ENCODE measurements at regions not wholly inside any gene's neighbourhood (a gene's known extent, or its start where the extent isn't known, plus 50 kb on each side); places are given as distances from the start of the nearest gene placed in this dataset.
"Not testable (repeated sequence)": the region's sequence is repeated elsewhere in the genome, so short reads cannot be mapped to it uniquely, and the experiment has no call there.

- peaks cover 5 to 7% of the 10 kb centered on the region in 2 donors for H3K27me3 Mint-ChIP-seq
- H3K4me1 Mint-ChIP-seq, result no peaks in the 10 kb centered on the region
- ATAC-seq (replicated peaks), result no peak
- no peak overlapping the region for H3K27ac Mint-ChIP-seq
- H3K9me3 Mint-ChIP-seq, result peaks cover 0 to 1% of the 10 kb centered on the region in 2 donors
- DNase-seq, result no peak
- H3K36me3 Mint-ChIP-seq, result no peaks in the 10 kb centered on the region
- H3K4me3 Mint-ChIP-seq, result no peak overlapping the region
Measured at GRCh38 chr12:105581420-105581819, 250.9 kb downstream of the C12orf75 start.

- Mint-ChIP-seq H3K27ac (no peak overlapping the region), H3K27me3 (peaks cover 0 to 4% of the 10 kb centered on the region in 2 donors), H3K4me1 (no peaks in the 10 kb centered on the region), H3K36me3 (no peaks in the 10 kb centered on the region), H3K4me3 (no peak overlapping the region), H3K9me3 (no peaks in the 10 kb centered on the region)
- ATAC-seq (replicated peaks) (no peak), DNase-seq (no peak)
Measured at GRCh38 chr12:105585107-105585506, 254.6 kb downstream of the C12orf75 start.

GRCh38 chr12:105587237-105587636 lies 256.7 kb downstream of the C12orf75 start:
- no peaks in the 10 kb centered on the region for H3K4me1 Mint-ChIP-seq
- DNase-seq (no peak), ATAC-seq (replicated peaks) (no peak)
- H3K27me3 Mint-ChIP-seq, result peaks cover 0 to 4% of the 10 kb centered on the region in 2 donors
- no peaks in the 10 kb centered on the region for H3K9me3 Mint-ChIP-seq
- no peak overlapping the region for H3K4me3 Mint-ChIP-seq
- H3K36me3 Mint-ChIP-seq, result no peaks in the 10 kb centered on the region
- no peak overlapping the region for H3K27ac Mint-ChIP-seq

- peaks cover 0 to 4% of the 10 kb centered on the region in 2 donors for H3K9me3 Mint-ChIP-seq
- H3K4me3 Mint-ChIP-seq, result no peak overlapping the region
- peaks cover 0 to 4% of the 10 kb centered on the region in 2 donors for H3K27me3 Mint-ChIP-seq
- no peak overlapping the region for H3K27ac Mint-ChIP-seq
- no peaks in the 10 kb centered on the region for H3K4me1 Mint-ChIP-seq
- DNase-seq (no peak), ATAC-seq (replicated peaks) (no peak)
- H3K36me3 Mint-ChIP-seq, result no peaks in the 10 kb centered on the region
Measured at GRCh38 chr12:105588106-105588505, 257.6 kb downstream of the C12orf75 start.

- Mint-ChIP-seq H3K9me3 (peaks cover 0 to 4% of the 10 kb centered on the region in 2 donors), H3K27ac (no peak overlapping the region), H3K36me3 (no peaks in the 10 kb centered on the region), H3K4me3 (no peak overlapping the region), H3K4me1 (no peaks in the 10 kb centered on the region), H3K27me3 (peaks cover 0 to 4% of the 10 kb centered on the region in 2 donors)
- DNase-seq, result no peak
- ATAC-seq (replicated peaks), result no peak
Measured at GRCh38 chr12:105590571-105590970, 260.1 kb downstream of the C12orf75 start.

GRCh38 chr12:105595440-105595839 lies 264.9 kb downstream of the C12orf75 start:
- Mint-ChIP-seq H3K27ac (no peak overlapping the region), H3K9me3 (peaks cover 0 to 4% of the 10 kb centered on the region in 2 donors), H3K27me3 (peaks cover 0 to 4% of the 10 kb centered on the region in 2 donors), H3K36me3 (no peaks in the 10 kb centered on the region), H3K4me3 (no peak overlapping the region), H3K4me1 (no peaks in the 10 kb centered on the region)
- DNase-seq, result no peak
- ATAC-seq (replicated peaks), result no peak

- H3K27ac Mint-ChIP-seq, result no peak overlapping the region
- ATAC-seq (replicated peaks) (no peak), DNase-seq (no peak)
- H3K4me1 Mint-ChIP-seq, result no peaks in the 10 kb centered on the region
- peaks cover 0 to 6% of the 10 kb centered on the region in 2 donors for H3K27me3 Mint-ChIP-seq
- no peaks in the 10 kb centered on the region for H3K36me3 Mint-ChIP-seq
- peaks cover 0 to 4% of the 10 kb centered on the region in 2 donors for H3K9me3 Mint-ChIP-seq
- no peak overlapping the region for H3K4me3 Mint-ChIP-seq
Measured at GRCh38 chr12:105596731-105597130, 266.2 kb downstream of the C12orf75 start.

GRCh38 chr12:105598031-105598430 lies 267.5 kb downstream of the C12orf75 start:
- no peak for DNase-seq
- Mint-ChIP-seq H3K27me3 (peaks cover 0 to 11% of the 10 kb centered on the region in 2 donors), H3K4me3 (no peak overlapping the region), H3K9me3 (peaks cover under 1% of the 10 kb centered on the region in 2 donors), H3K4me1 (no peaks in the 10 kb centered on the region), H3K36me3 (no peaks in the 10 kb centered on the region), H3K27ac (no peak overlapping the region)
- ATAC-seq (replicated peaks), result no peak

GRCh38 chr12:105600911-105601545 lies 270.5 kb downstream of the C12orf75 start:
- no peaks in the 10 kb centered on the region for H3K4me1 Mint-ChIP-seq
- ATAC-seq (replicated peaks), result no peak

GRCh38 chr12:105602312-105602711 lies 271.8 kb downstream of the C12orf75 start:
- H3K9me3 Mint-ChIP-seq, H3K4me3 Mint-ChIP-seq, H3K4me1 Mint-ChIP-seq, H3K27me3 Mint-ChIP-seq, H3K36me3 Mint-ChIP-seq, DNase-seq, H3K27ac Mint-ChIP-seq: not testable (repeated sequence)
- ATAC-seq (replicated peaks), result peak in 1 of 2 donors; percentile 39

More at GRCh38 chr12:105600911-105601545, 270.5 kb downstream of the C12orf75 start:
- no peak for DNase-seq
- peaks cover 0 to 6% of the 10 kb centered on the region in 2 donors for H3K9me3 Mint-ChIP-seq
- no peak overlapping the region for H3K4me3 Mint-ChIP-seq
- no peaks in the 10 kb centered on the region for H3K36me3 Mint-ChIP-seq
- peaks cover 0 to 11% of the 10 kb centered on the region in 2 donors for H3K27me3 Mint-ChIP-seq
- H3K27ac Mint-ChIP-seq, result no peak overlapping the region

- not testable (repeated sequence) for H3K27me3 Mint-ChIP-seq; DNase-seq; H3K27ac Mint-ChIP-seq; H3K4me3 Mint-ChIP-seq; H3K9me3 Mint-ChIP-seq; H3K4me1 Mint-ChIP-seq; ATAC-seq (replicated peaks); H3K36me3 Mint-ChIP-seq
Measured at GRCh38 chr12:105604281-105604680, 273.8 kb downstream of the C12orf75 start.

- not testable (repeated sequence) for H3K9me3 Mint-ChIP-seq; ATAC-seq (replicated peaks)
Measured at GRCh38 chr12:105606613-105607012, 276.1 kb downstream of the C12orf75 start.

GRCh38 chr12:105609001-105609400 lies 278.5 kb downstream of the C12orf75 start:
- DNase-seq; H3K27ac Mint-ChIP-seq; ATAC-seq (replicated peaks); H3K4me3 Mint-ChIP-seq; H3K4me1 Mint-ChIP-seq; H3K27me3 Mint-ChIP-seq; H3K36me3 Mint-ChIP-seq; H3K9me3 Mint-ChIP-seq: not testable (repeated sequence)

More at GRCh38 chr12:105606613-105607012, 276.1 kb downstream of the C12orf75 start:
- H3K4me3 Mint-ChIP-seq, H3K27me3 Mint-ChIP-seq, DNase-seq, H3K36me3 Mint-ChIP-seq, H3K4me1 Mint-ChIP-seq, H3K27ac Mint-ChIP-seq: not testable (repeated sequence)

- Mint-ChIP-seq H3K4me3 (no peak overlapping the region), H3K27ac (no peak overlapping the region), H3K9me3 (peaks cover 0 to 3% of the 10 kb centered on the region in 2 donors), H3K4me1 (no peaks in the 10 kb centered on the region), H3K36me3 (no peaks in the 10 kb centered on the region), H3K27me3 (no peaks in the 10 kb centered on the region)
- DNase-seq (no peak), ATAC-seq (replicated peaks) (no peak)
Measured at GRCh38 chr12:105610459-105610858, 280.0 kb downstream of the C12orf75 start.

GRCh38 chr12:105611340-105611739 lies 280.8 kb downstream of the C12orf75 start:
- Mint-ChIP-seq H3K9me3 (peaks cover 0 to 1% of the 10 kb centered on the region in 2 donors), H3K4me1 (no peaks in the 10 kb centered on the region), H3K4me3 (no peak overlapping the region), H3K36me3 (no peaks in the 10 kb centered on the region), H3K27me3 (peaks cover under 1 to 2% of the 10 kb centered on the region in 2 donors), H3K27ac (no peak overlapping the region)
- DNase-seq, result no peak
- no peak for ATAC-seq (replicated peaks)
